ENCODE measurements at regions not wholly inside any gene's neighbourhood (a gene's known extent, or its start where the extent isn't known, plus 50 kb on each side); places are given as distances from the start of the nearest gene placed in this dataset.

DNA sequence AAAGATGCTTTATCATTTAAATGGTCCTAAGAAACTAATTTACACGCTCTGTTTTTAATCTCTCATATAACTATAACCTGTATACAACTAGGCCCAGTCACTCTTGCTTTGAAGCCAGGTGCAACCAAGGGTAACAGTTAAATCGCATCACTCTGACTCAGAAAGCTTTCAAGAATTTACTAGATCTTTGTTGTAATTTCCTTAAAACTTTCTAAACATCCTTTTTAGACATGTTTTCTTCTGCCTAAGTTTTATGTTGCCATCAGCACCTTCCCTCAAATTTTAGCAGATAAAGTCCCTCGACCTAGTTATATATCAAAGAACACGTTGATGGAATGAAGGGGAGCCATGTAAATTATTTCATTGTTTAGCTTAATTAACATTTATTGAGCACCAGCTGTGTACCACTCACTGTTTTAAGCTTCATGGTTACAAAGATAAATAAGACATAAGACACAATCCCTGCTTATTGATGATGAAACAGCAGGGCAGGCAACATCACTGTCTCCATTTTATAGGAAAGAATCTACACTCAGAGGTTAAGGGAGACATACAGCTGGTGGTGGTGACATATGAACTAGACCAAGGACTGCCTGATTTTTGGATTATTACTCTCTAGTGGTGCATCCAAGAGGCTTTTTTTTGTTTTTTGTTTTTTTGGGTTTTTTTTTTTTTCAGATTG is 101.0 kb downstream of the CD200R1L start:
- ChIA-PET POLR2A (no interaction called here), CTCF (interaction anchor here (1.0 to 6.5 kb wide), 6 partner anchors 11 to 638 kb away, joined by 3 to 65 read pairs (median 3); no protein-coding TSS in a partner anchor)

DNA sequence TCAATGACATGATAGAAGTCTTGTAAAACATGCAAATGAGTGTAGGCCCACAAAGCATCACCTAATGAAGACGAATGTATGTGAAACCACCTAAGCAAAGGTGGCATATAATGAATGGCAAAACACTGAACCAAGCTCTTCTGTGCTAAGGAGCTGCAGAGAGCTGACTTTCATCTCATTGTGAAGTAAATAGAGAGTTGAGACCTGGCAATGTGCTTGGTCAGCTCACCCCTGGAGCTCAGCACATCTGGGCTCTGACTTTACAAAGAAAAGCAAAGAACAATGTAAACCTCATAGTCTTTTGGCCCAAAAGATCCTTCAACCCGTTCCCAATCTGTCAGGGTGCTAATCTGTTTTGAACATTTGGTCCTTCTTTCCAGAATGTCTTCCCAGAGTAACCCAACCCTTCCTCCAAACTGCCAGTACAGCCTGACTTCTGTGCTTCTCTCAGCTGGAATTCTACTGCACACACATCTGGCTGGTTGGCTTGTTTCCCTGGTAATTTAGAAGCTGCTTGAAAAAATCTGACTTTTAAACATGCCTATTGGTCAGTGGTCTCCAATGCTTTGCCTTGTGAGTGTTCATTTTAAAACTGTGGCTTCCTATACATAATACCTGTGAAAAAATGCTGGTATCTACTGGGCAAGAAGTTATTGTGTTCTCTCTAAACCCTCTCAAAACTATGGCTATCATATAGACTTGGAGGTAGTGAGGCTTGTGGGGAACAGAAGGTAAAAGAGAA is 101.7 kb downstream of the CD200R1L start:
- ChIA-PET POLR2A (no interaction called here), CTCF (interaction anchor here (0.8 to 6.5 kb wide), 7 partner anchors 10 to 638 kb away, joined by 3 to 65 read pairs (median 3); no protein-coding TSS in a partner anchor)
- TF ChIP-seq, protein P1, sequence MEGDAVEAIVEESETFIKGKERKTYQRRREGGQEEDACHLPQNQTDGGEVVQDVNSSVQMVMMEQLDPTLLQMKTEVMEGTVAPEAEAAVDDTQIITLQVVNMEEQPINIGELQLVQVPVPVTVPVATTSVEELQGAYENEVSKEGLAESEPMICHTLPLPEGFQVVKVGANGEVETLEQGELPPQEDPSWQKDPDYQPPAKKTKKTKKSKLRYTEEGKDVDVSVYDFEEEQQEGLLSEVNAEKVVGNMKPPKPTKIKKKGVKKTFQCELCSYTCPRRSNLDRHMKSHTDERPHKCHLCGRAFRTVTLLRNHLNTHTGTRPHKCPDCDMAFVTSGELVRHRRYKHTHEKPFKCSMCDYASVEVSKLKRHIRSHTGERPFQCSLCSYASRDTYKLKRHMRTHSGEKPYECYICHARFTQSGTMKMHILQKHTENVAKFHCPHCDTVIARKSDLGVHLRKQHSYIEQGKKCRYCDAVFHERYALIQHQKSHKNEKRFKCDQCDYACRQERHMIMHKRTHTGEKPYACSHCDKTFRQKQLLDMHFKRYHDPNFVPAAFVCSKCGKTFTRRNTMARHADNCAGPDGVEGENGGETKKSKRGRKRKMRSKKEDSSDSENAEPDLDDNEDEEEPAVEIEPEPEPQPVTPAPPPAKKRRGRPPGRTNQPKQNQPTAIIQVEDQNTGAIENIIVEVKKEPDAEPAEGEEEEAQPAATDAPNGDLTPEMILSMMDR (IDR thresholded peaks at IDR 0.05; ENCODE audit: control extremely low read depth, extremely low read depth, low read depth, missing control alignments): no peak
- no peak for DNase-seq (ENCODE audit: extremely low spot score)

More for the DNA sequence above, 101.0 kb downstream of the CD200R1L start:
- TF ChIP-seq, protein P1 (IDR thresholded peaks at IDR 0.05; ENCODE audit: control extremely low read depth, extremely low read depth, low read depth, missing control alignments): no peak
- DNase-seq (ENCODE audit: extremely low spot score): no peak

DNA sequence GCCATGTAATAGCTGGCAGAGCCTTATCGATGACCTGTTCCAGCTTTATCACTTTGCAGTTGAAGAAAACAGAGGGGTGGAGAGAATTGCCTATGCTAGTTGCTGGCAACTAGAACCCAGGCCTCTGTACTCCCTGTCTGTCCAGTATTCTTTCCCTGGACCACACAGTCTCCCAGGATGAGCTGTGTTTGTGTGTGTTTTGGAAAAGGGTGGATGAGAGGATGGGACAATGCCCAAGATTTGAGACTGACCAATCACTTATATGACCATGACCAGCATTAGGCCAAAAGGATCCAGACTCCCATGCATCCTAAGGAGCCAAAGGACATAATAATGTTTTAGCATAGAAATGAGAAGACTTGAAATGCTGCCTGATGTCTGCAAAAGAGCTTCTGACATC is 102.6 kb downstream of the CD200R1L start:
- TF ChIP-seq, protein P1 (IDR thresholded peaks at IDR 0.05; ENCODE audit: control extremely low read depth, extremely low read depth, low read depth, missing control alignments): no peak
- DNase-seq (ENCODE audit: extremely low spot score): no peak
- ChIA-PET CTCF (interaction anchor here (1.2 to 6.5 kb wide), 3 partner anchors 9 to 101 kb away, joined by 3 to 65 read pairs (median 4); no protein-coding TSS in a partner anchor), POLR2A (no interaction called here)

DNA sequence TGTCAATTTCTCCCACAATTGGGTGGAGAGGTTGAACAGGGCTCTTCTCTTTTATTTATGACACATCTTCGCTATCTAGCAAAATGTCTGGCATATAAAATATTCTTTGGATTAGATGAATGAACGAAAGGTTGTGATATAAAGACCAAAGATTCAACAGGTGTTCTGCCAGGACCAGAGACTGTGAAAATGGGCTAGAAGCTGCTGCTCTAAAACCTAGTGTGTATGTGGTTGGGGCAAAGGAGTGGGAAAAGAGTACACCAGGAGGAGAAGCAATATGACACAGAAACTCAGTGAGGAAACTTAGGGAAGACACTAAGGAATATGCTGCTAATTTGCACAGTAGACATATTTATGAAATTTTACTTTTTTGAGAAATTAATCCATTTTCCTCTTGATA is 102.0 kb upstream of the CCDC80 start:
- CTCF ChIA-PET: interaction anchor here (1.2 to 6.5 kb wide), 2 partner anchors 8 to 9 kb away, joined by 3 to 65 read pairs; no protein-coding TSS in a partner anchor
- DNase-seq (ENCODE audit: extremely low spot score): no peak
- POLR2A ChIA-PET: no interaction called here
- TF ChIP-seq, protein P1 (IDR thresholded peaks at IDR 0.05; ENCODE audit: control extremely low read depth, extremely low read depth, low read depth, missing control alignments): no peak

DNA sequence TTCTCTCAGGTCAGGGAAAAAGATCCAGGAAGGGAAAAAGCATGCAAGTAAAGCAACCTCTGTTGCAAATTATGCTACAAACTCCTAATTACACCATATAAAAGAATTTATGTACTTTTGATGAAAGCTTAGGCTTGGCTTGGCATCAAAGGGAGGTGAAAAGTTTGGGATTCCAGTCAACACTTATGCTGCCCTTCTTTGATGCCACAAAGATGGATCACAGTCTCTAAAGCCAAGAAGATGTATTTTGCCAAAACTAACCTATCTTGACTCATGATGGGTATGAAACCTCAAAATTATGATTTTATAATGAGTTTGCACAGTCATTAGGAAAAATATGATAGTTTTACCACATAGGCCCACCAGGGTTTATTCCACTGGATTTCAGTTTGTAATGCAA is 101.0 kb upstream of the CCDC80 start:
- TF ChIP-seq, protein P1 (IDR thresholded peaks at IDR 0.05; ENCODE audit: control extremely low read depth, extremely low read depth, low read depth, missing control alignments): no peak
- DNase-seq (ENCODE audit: extremely low spot score): no peak
- CTCF ChIA-PET: no interaction called here
- POLR2A ChIA-PET: no interaction called here

DNA sequence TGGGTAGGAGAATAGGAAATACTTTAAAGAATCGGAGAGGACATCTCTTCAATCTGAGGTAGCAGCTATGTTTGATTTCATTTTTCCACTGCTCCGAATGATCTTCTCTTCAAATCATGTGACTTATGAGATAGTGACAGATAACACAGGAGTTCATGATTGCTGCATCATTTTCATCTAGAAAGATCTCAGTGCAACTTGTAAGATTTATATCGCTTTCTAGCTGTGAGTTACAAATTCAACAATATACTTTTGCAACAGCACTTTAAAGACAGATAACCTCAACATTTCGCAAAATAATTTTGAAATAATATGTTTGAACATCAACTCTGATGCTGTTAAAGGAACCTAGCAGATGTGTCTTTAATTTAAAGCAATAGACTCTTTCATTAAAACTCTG is 99.9 kb upstream of the CCDC80 start:
- no peak for DNase-seq (ENCODE audit: extremely low spot score)
- TF ChIP-seq, protein P1 (IDR thresholded peaks at IDR 0.05; ENCODE audit: control extremely low read depth, extremely low read depth, low read depth, missing control alignments): no peak
- ChIA-PET CTCF (interaction anchor here (1.1 to 2.5 kb wide), 4 partner anchors 10 to 239 kb away, joined by 3 to 10 read pairs (median 6); no protein-coding TSS in a partner anchor), POLR2A (no interaction called here)
